C4-2B (cell line): ENCODE measurements at regions not wholly inside any gene's neighbourhood (a gene's known extent, or its start where the extent isn't known, plus 50 kb on each side); places are given as distances from the start of the nearest gene placed in this dataset.

Source experiments
- ZFX ChIP-seq: fragments of 450-650 bp; IDR thresholded peaks from 2 replicates; pipeline ENCODE4 v1.6.1; 2017
- TF ChIP-seq, protein P1 (sequence below): fragments of 450-650 bp; conservative IDR thresholded peaks from 2 replicates; pipeline ENCODE4 v1.5.1; 2017; ENCODE audit warnings: mild to moderate bottlenecking

DNA sequence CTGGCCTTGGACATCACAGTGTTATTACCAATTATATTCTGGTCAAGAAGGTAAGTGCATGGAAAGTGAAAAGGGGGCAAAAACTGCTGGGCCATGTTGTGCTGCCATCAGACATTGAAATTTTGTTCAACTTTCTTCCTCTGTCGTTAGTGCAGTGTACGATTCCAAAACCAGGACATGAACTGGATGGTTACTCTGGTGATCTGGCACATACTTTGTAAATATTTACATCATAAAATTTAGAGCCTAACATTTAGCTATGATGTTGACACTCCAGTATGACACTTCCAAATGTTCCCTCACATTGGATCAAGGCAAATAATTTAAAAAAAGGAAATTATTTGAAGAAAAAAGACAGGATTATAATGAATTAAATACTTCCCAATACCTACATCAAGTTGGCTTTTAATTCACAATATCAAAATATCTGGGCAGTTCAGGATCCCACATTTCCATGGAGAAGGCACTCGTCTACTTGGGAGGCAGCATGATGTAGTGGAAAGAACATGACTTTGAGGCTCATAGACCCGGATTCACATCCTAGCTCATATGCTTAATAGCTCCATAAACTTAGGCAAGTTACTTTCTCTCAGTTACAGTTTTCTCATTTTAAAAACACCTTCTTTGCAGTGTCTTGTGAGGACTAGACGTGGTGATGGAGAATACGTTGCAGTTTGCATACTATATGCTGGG is 342.5 kb upstream of the MPDZ start:
- TF ChIP-seq, protein P1, sequence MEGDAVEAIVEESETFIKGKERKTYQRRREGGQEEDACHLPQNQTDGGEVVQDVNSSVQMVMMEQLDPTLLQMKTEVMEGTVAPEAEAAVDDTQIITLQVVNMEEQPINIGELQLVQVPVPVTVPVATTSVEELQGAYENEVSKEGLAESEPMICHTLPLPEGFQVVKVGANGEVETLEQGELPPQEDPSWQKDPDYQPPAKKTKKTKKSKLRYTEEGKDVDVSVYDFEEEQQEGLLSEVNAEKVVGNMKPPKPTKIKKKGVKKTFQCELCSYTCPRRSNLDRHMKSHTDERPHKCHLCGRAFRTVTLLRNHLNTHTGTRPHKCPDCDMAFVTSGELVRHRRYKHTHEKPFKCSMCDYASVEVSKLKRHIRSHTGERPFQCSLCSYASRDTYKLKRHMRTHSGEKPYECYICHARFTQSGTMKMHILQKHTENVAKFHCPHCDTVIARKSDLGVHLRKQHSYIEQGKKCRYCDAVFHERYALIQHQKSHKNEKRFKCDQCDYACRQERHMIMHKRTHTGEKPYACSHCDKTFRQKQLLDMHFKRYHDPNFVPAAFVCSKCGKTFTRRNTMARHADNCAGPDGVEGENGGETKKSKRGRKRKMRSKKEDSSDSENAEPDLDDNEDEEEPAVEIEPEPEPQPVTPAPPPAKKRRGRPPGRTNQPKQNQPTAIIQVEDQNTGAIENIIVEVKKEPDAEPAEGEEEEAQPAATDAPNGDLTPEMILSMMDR, result no peak
- no peak for TF ChIP-seq ZFX
